ENCODE measurements at regions not wholly inside any gene's neighbourhood (a gene's known extent, or its start where the extent isn't known, plus 50 kb on each side); places are given as distances from the start of the nearest gene placed in this dataset.

DNA sequence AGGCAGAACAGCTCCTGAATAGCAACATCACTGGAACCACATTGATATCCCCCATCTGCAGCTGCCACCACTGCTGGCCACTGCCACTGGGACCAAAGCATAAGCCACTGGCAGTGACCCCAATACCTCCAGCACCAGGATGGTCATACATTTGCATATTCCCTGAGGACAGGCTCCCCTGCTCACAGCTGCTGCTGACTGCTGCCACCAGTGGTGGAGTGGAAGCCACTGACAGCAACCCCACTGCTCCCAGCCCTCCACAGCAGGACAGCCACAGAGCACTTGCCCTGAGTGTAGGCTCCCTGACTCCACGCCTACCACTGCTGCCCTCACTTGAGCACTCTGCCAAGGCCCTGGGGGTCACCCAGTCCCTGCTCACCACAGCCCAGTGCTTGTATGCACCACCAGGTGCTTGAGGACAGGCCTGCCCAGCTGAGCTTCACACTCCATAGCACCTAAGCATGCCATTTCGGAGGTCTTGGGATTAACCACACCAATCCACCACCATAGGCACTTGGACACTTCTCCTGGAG is 327.4 kb upstream of the RPS23 start:
- H3K4me3 ChIP-seq (ENCODE audit: low read depth in 2 of 2, low read length in 2 of 2) = no peak overlapping the region
- ChIA-PET CTCF (no interaction called here), POLR2A (no interaction called here)
- DNase-seq (ENCODE audit: low read depth, low spot score) = no peak
- H3K27ac ChIP-seq (ENCODE audit: low read length) = no peak overlapping the region
- H3K36me3 ChIP-seq (ENCODE audit: control insufficient read depth, insufficient read depth, low read length) = no peaks in the 10 kb centered on the region
- H3K27me3 ChIP-seq (ENCODE audit: control insufficient read depth, insufficient read depth, low read length) = no peaks in the 10 kb centered on the region
- no TSS peak for BruUV-seq (replicated peaks)
- TF ChIP-seq POLR2AphosphoS5 (IDR thresholded peaks at IDR 0.05; ENCODE audit: low read depth, low read length) = no peak
- TF ChIP-seq, protein P1, sequence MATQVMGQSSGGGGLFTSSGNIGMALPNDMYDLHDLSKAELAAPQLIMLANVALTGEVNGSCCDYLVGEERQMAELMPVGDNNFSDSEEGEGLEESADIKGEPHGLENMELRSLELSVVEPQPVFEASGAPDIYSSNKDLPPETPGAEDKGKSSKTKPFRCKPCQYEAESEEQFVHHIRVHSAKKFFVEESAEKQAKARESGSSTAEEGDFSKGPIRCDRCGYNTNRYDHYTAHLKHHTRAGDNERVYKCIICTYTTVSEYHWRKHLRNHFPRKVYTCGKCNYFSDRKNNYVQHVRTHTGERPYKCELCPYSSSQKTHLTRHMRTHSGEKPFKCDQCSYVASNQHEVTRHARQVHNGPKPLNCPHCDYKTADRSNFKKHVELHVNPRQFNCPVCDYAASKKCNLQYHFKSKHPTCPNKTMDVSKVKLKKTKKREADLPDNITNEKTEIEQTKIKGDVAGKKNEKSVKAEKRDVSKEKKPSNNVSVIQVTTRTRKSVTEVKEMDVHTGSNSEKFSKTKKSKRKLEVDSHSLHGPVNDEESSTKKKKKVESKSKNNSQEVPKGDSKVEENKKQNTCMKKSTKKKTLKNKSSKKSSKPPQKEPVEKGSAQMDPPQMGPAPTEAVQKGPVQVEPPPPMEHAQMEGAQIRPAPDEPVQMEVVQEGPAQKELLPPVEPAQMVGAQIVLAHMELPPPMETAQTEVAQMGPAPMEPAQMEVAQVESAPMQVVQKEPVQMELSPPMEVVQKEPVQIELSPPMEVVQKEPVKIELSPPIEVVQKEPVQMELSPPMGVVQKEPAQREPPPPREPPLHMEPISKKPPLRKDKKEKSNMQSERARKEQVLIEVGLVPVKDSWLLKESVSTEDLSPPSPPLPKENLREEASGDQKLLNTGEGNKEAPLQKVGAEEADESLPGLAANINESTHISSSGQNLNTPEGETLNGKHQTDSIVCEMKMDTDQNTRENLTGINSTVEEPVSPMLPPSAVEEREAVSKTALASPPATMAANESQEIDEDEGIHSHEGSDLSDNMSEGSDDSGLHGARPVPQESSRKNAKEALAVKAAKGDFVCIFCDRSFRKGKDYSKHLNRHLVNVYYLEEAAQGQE (IDR thresholded peaks at IDR 0.05; ENCODE audit: insufficient read depth in 1 of 2, low read depth in 2 of 2, low read length in 1 of 2) = no peak
- TF ChIP-seq CTCF (IDR thresholded peaks at IDR 0.05) = no peak
- no peak for TF ChIP-seq TCF7L2 (IDR thresholded peaks at IDR 0.05; ENCODE audit: low read depth, low read length)
- TF ChIP-seq SIN3A (IDR thresholded peaks at IDR 0.05; ENCODE audit: borderline replicate concordance, insufficient read depth, low read depth, low read length) = no peak
- no peak for ATAC-seq
- no peaks in the 10 kb centered on the region for H3K9me3 ChIP-seq (ENCODE audit: control insufficient read depth, insufficient read depth, low read depth, low read length)
- in situ Hi-C loops (cut with HindIII; ENCODE audit: low pct_unique_long_range_greater_than_20kb, low sequenced_read_pairs) = no loop called here
- intact Hi-C loops (cut with micrococcal nuclease; ENCODE audit: unreplicated experiment) = no loop called here
- H3K4me1 ChIP-seq (ENCODE audit: control insufficient read depth, insufficient read depth, low read length) = no peaks in the 10 kb centered on the region

GRCh38 chr5:82603033-82603987 is 325.2 kb upstream of the RPS23 start:
- Histone ChIP-seq H3K36me3 (ENCODE audit: control insufficient read depth, insufficient read depth, low read length) (no peaks in the 10 kb centered on the region), H3K4me3 (ENCODE audit: low read depth in 2 of 2, low read length in 2 of 2) (no peak overlapping the region), H3K4me1 (ENCODE audit: control insufficient read depth, insufficient read depth, low read length) (no peaks in the 10 kb centered on the region), H3K9me3 (ENCODE audit: control insufficient read depth, insufficient read depth, low read depth, low read length) (no peaks in the 10 kb centered on the region), H3K27ac (ENCODE audit: low read length) (no peak overlapping the region), H3K27me3 (ENCODE audit: control insufficient read depth, insufficient read depth, low read length) (no peaks in the 10 kb centered on the region)
- DNase-seq (ENCODE audit: low read depth, low spot score) (no peak), ATAC-seq (no peak)
- in situ Hi-C loops (cut with HindIII; ENCODE audit: low pct_unique_long_range_greater_than_20kb, low sequenced_read_pairs) (no loop called here), intact Hi-C loops (cut with micrococcal nuclease; ENCODE audit: unreplicated experiment) (no loop called here)
- CTCF ChIA-PET = interaction anchor here (0.6 kb wide), 1 partner anchor 195 kb away, joined by 3 read pairs; no protein-coding TSS in a partner anchor
- POLR2A ChIA-PET = no interaction called here
- TF ChIP-seq POLR2AphosphoS5 (IDR thresholded peaks at IDR 0.05; ENCODE audit: low read depth, low read length) (no peak), SIN3A (IDR thresholded peaks at IDR 0.05; ENCODE audit: borderline replicate concordance, insufficient read depth, low read depth, low read length) (no peak), CTCF (IDR thresholded peaks at IDR 0.05) (no peak), TCF7L2 (IDR thresholded peaks at IDR 0.05; ENCODE audit: low read depth, low read length) (no peak)
- TF ChIP-seq, protein P1 (IDR thresholded peaks at IDR 0.05; ENCODE audit: insufficient read depth in 1 of 2, low read depth in 2 of 2, low read length in 1 of 2) = no peak
- BruUV-seq (replicated peaks) = no TSS peak
